GM23338 (cell line): ENCODE measurements at regions not wholly inside any gene's neighbourhood (a gene's known extent, or its start where the extent isn't known, plus 50 kb on each side); places are given as distances from the start of the nearest gene placed in this dataset.

Source experiments
- CTCF ChIP-seq, 2 experiments: fragments of 200-600 bp in 1 of 2; sonication (generic) in 1 of 2; conservative IDR thresholded peaks; 2 replicates each; pipeline versions ENCODE4 v1.5.1 to v1.6.1; 2016 to 2017; ENCODE audit warnings: antibody characterized with exemption in 2 of 2, low read depth in 2 of 2, mild to moderate bottlenecking in 2 of 2, moderate library complexity in 1 of 2
- ETS1 ChIP-seq: IDR thresholded peaks from 2 replicates; pipeline ENCODE4 v1.6.1; 2016; ENCODE audit warnings: antibody characterized with exemption
- EZH2 ChIP-seq: fragments of 200-600 bp; sonication (generic); IDR thresholded peaks from one replicate; pipeline ENCODE4 v1.8.0; 2017; ENCODE audit warnings: antibody characterized with exemption, mild to moderate bottlenecking, low read depth; ENCODE audit not compliant: unreplicated experiment
- EZH2phosphoT487 ChIP-seq: fragments of 200-600 bp; sonication (generic); IDR thresholded peaks from one replicate; pipeline ENCODE4 v1.8.1; 2018; ENCODE audit warnings: antibody characterized with exemption; ENCODE audit not compliant: unreplicated experiment
- POLR2AphosphoS5 ChIP-seq: IDR thresholded peaks from 2 replicates; pipeline ENCODE4 v1.6.1; 2016; ENCODE audit warnings: antibody characterized with exemption, low read depth

- TF ChIP-seq CTCF (conservative IDR thresholded peaks at IDR 0.05; ENCODE audit: low read depth in 2 of 2): no peak
- TF ChIP-seq POLR2AphosphoS5: no peak
- no peak for TF ChIP-seq EZH2phosphoT487
- TF ChIP-seq EZH2: no peak
- no peak for TF ChIP-seq ETS1
These were observed 177.6 kb downstream of the AIPL1 start for GRCh38 chr17:6257336-6257735.
